ENCODE measurements at regions not wholly inside any gene's neighbourhood (a gene's known extent, or its start where the extent isn't known, plus 50 kb on each side); places are given as distances from the start of the nearest gene placed in this dataset.

GRCh38 chr13:97843189-97843588, 110.3 kb upstream of the IPO5 start (continued):
- TF ChIP-seq SIX5 (IDR thresholded peaks at IDR 0.05; ENCODE audit: low read depth, low read length) = no peak
- no peak for TF ChIP-seq CHD7 (IDR thresholded peaks at IDR 0.05; ENCODE audit: insufficient replicate concordance, low read length)
- TF ChIP-seq FOSL1 (IDR thresholded peaks at IDR 0.05; ENCODE audit: insufficient read depth, low read depth, low read length) = no peak
